T-helper 2 cell treated with Interferon-gamma antibody and Interleukin-4, amounts not matched to agents 5 μg/mL and 100 μg/mL, for 36 hours (primary cell): ENCODE measurements at regions not wholly inside any gene's neighbourhood (a gene's known extent, or its start where the extent isn't known, plus 50 kb on each side); places are given as distances from the start of the nearest gene placed in this dataset.
"Not testable (repeated sequence)": the region's sequence is repeated elsewhere in the genome, so short reads cannot be mapped to it uniquely, and the experiment has no call there.

ENCODE experiments used
- DNase-seq: peaks from one replicate; pipeline ENCODE4 v3.0.0; 2021; ENCODE audit warnings: low spot score
- H3K27ac Mint-ChIP-seq: one replicate; pipeline ENCODE4 v1.8.0; 2021; ENCODE audit warnings: mild to moderate bottlenecking, mixed read lengths
- H3K27me3 Mint-ChIP-seq: one replicate; pipeline ENCODE4 v1.8.0; 2021; ENCODE audit warnings: low read depth, mixed read lengths
- H3K36me3 Mint-ChIP-seq: one replicate; pipeline ENCODE4 v1.8.0; 2021; ENCODE audit warnings: low read depth, mixed read lengths
- H3K4me1 Mint-ChIP-seq: one replicate; pipeline ENCODE4 v1.8.0; 2021; ENCODE audit warnings: low read depth, mixed read lengths
- H3K4me3 Mint-ChIP-seq: one replicate; pipeline ENCODE4 v1.8.0; 2022; ENCODE audit warnings: mild to moderate bottlenecking, moderate library complexity, mixed read lengths
- H3K9me3 Mint-ChIP-seq: one replicate; pipeline ENCODE4 v1.8.0; 2021; ENCODE audit warnings: mixed read lengths

GRCh38 chr21:6428498-6429092 is 4092.8 kb upstream of the TPTE start:
- H3K4me3 Mint-ChIP-seq, H3K27ac Mint-ChIP-seq, DNase-seq, H3K27me3 Mint-ChIP-seq, H3K9me3 Mint-ChIP-seq, H3K36me3 Mint-ChIP-seq, H3K4me1 Mint-ChIP-seq: not testable (repeated sequence)

DNA sequence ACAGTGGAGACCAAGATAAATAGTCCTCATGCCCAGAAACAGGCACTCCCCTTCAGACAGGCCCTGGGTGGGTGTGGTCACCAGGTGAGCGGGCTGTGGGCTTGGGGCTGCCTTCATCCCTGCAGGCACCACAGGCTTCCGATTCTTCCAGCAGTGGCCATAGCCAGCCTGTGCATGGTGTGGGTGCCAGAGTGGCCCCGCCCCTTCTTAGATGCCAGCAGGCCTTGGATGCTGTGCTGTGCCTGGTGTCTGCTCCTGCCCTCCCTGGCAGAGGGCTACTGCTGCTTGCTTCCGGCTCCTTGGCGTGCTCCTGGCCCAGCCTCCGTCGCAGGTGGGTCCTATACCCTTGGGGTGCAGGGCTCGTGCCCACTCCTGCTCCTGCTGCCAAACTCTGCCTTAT is 4091.5 kb upstream of the TPTE start:
- not testable (repeated sequence) for H3K27ac Mint-ChIP-seq, H3K4me1 Mint-ChIP-seq, H3K9me3 Mint-ChIP-seq, H3K4me3 Mint-ChIP-seq, DNase-seq, H3K36me3 Mint-ChIP-seq, H3K27me3 Mint-ChIP-seq

DNA sequence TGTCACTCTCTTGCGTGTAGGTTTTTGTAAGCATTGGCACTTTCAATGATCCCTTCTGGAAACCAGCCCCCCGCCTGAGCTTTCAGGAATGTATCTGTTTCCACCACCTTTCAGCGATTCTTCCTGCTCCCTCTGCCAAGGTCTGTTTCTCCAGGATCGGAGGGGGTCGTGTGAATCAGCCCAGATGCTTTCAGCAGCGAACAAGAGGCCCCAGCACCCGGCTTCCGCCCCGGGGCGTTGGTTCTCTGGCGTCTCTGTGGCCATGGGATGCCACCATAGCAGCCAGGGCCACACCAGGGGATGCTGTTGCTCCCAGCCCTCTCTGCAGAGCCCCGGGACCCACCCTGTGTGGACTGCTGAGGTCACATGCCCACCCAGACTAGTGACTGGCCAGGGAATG is 4088.2 kb upstream of the TPTE start:
- not testable (repeated sequence) for H3K4me1 Mint-ChIP-seq, DNase-seq, H3K27me3 Mint-ChIP-seq, H3K9me3 Mint-ChIP-seq, H3K4me3 Mint-ChIP-seq, H3K27ac Mint-ChIP-seq, H3K36me3 Mint-ChIP-seq

DNA sequence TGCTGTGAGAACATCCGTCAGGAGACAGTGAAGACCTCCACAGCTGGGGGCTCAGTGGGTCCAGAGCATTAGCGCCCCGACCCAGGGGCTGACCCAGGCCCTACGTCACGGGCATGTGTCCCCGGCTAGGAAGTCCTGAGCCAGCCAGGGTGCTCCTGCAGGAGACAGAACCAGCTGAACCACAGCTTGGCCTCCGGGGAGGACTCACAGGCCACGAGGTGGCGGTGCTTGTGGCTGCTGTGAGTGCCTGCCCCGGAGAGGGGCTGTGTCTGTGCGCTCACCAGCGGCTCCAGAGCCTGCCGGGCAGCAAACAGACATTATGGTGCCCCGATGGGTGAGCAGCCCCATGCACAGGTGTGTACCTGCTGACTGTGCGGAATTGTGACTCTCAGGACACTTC is 4085.2 kb upstream of the TPTE start:
- H3K4me3 Mint-ChIP-seq, DNase-seq, H3K9me3 Mint-ChIP-seq, H3K27ac Mint-ChIP-seq, H3K27me3 Mint-ChIP-seq, H3K4me1 Mint-ChIP-seq, H3K36me3 Mint-ChIP-seq: not testable (repeated sequence)

DNA sequence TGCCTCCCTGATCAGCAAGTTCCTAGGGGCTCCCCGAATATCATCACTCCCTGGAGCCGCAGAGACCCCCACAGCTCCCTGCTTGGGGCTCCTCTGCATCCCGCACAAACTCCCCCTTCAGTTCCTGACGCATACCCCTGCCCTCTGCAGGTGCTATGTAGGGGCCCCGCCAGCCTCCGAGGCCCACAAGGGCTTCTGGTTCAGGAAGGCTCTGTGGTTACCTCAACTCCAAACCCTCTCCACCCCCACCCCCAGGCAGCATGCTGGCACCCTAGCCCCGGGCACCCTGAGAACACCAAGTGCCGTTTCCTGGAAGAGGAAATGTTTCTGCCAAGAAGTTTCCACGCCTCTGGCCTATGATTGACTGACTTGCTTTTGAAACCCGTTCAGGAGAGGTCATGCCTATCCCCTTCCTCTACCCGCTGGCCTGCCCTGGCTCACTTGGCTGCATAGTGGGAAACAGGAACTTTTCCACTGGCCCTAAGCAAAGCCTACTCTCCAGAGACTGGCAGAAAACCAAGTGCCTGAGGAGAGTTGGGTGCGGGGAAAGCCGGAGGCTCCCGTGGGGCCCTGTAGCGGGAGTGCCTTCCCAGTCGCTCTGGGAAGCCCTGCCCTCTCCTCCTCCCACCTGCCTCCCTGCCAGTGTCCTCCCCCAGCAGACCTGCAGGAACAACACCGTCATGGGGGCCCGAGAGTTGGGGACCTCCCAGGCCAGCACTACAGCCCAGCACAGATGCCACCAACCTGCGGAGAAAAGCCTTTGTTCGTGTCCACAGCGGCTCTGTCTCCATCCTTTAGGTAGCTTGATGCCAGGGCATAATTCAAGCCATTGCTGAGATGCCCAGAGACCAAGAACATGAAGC is 4084.2 kb upstream of the TPTE start:
- H3K36me3 Mint-ChIP-seq, DNase-seq, H3K4me3 Mint-ChIP-seq, H3K27me3 Mint-ChIP-seq, H3K9me3 Mint-ChIP-seq, H3K27ac Mint-ChIP-seq, H3K4me1 Mint-ChIP-seq: not testable (repeated sequence)

- not testable (repeated sequence) for DNase-seq
Observed at GRCh38 chr21:6437834-6438187, 4083.6 kb upstream of the TPTE start.

DNA sequence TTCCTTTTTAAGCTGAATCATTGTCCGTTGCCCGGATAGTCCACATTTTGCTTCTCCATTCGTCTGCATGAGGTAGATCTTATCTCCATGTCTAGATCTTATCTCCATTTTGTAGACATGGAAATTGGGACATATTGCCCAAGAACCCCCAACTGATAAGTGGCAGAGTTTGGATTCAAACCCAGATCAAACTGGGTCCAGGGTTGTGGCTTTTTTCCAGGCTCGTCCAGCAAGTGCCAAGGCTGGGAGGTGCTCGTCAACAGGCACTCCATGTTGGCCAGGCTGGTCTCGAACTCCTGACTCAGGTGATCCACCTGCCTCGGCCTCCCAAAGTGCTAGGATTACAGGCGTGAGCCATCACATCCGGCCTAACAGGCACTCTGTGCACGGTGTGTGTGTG is 4082.3 kb upstream of the TPTE start:
- not testable (repeated sequence) for H3K27ac Mint-ChIP-seq, H3K4me1 Mint-ChIP-seq, DNase-seq, H3K9me3 Mint-ChIP-seq, H3K4me3 Mint-ChIP-seq, H3K27me3 Mint-ChIP-seq, H3K36me3 Mint-ChIP-seq

More at GRCh38 chr21:6437834-6438187, 4083.6 kb upstream of the TPTE start:
- H3K9me3 Mint-ChIP-seq, H3K4me1 Mint-ChIP-seq, H3K36me3 Mint-ChIP-seq, H3K4me3 Mint-ChIP-seq, H3K27ac Mint-ChIP-seq, H3K27me3 Mint-ChIP-seq: not testable (repeated sequence)

DNA sequence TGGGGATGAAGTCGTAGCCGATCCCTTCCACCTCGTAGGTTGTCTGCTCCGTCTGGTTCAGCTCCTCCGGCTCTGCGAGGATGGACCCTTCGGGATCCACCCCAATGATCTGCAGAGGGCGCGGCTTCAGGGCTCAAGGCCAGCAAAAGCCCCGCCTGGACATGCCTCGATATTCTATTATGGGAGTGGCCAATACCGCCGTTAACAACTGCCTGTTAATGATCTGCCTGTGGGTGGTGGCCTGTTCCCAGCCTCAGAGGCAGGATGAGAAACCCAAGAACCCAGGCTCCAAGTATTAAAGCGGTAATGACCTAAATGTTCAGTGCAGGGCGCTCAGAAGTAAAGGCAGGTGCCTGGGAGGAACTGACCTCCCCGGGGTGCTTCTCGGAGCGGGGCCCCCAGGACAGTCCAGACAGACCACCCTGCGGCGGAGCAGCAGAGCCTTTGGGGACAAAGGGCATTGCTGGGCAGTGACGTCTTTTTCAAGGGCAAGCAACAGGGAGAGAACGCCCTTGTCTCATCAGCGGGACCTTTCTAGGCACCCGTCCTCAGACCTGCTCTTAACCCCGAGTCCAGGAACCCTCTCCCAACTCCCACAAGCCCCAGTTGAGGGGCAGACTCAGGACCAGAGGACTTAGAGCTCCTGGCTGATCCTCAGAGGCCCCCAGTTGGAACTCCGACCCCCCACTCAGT is 4066.6 kb upstream of the TPTE start:
- DNase-seq, H3K4me1 Mint-ChIP-seq, H3K27me3 Mint-ChIP-seq, H3K9me3 Mint-ChIP-seq, H3K36me3 Mint-ChIP-seq, H3K27ac Mint-ChIP-seq, H3K4me3 Mint-ChIP-seq: not testable (repeated sequence)

DNA sequence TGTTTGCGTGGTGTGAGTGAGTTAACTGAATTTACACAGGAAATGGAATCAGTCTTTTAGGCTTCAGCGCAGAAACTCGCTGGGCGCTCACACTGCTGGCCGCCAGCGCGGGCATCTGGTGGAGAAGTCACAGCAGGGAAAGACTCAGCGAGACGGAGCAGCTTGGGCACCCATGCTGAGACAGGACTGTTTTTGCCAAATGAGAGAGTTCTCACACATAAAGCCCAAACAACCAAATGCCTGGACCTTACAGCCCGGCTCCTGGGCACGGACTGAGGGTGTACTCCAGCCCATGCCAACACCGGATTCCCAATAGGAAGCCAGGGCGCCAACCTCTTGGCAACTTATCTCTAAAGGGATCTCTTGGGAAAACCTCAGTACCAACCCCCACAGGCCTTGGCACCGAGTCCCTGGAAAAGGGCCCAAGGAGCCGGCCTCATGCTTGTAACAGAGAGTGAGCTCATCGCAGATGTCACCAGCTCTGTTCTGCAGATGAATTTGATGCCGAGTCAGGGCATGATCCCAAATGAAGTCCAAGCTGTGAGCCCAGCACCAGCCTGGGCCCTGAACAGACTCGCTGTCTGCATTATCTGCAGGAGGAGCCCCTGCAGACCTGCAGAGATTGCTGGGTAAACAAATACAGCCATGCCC is 4065.2 kb upstream of the TPTE start:
- H3K9me3 Mint-ChIP-seq, H3K27me3 Mint-ChIP-seq, DNase-seq, H3K27ac Mint-ChIP-seq, H3K36me3 Mint-ChIP-seq, H3K4me3 Mint-ChIP-seq, H3K4me1 Mint-ChIP-seq: not testable (repeated sequence)

DNA sequence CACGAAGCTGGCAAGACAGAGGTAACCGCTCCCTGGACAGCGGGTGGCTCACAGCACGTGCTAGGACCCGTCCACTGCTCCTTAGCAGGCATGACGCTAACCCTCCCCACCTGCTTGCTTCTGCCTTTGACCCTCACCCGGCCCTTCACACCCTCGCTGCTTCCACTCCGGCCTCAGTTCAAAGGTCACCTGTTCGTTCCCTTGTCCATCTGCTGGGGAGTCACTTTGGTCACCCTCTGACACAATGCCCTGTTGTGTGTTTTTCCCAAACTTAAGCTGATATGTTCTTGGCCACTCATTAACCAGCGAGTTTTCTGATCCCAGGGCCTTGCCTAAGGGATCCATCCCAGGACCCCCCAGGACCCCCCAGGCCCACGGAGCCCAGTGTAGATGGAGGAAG is 4061.6 kb upstream of the TPTE start:
- not testable (repeated sequence) for H3K4me1 Mint-ChIP-seq, DNase-seq, H3K9me3 Mint-ChIP-seq, H3K36me3 Mint-ChIP-seq, H3K4me3 Mint-ChIP-seq, H3K27me3 Mint-ChIP-seq, H3K27ac Mint-ChIP-seq

DNA sequence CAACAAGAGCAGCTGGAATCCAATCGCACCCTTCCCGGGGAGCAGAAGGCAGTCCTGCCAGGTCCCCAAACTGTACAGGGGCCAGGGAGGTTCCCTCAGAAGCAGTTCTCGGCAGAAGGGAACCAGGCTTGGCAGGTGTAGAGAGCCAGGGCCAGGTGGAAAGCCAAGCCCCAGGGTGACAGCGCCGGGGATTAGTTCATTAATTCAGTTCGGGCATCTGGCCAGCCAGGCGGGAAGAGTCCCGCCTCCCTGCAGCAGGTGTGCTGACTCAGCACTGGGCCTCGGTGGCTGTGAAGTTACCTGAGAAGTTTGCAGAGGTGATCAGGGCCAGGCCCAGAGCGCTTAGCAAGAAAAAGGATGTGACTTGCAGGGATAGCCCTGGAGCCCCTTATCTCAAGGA is 4060.0 kb upstream of the TPTE start:
- H3K27me3 Mint-ChIP-seq, DNase-seq, H3K36me3 Mint-ChIP-seq, H3K9me3 Mint-ChIP-seq, H3K27ac Mint-ChIP-seq, H3K4me1 Mint-ChIP-seq, H3K4me3 Mint-ChIP-seq: not testable (repeated sequence)

DNA sequence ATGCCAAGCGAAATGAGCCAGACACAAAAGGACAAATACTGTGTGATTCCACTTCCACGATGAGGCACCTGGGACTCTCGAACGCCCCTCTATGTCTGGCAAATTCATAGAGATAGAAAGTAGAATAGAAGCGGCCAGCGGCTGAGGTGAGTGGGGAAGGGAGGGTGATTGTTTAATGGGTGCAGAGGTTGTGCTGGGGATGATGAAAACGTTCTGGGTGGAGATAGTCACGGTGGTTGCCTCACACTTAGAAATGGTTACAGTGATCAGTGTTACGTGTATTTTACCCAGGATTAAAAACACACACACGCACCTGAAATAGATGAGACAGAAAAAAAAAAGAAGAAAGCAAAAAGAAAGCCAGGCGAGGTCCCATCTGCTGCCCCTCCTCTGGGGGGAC is 4057.0 kb upstream of the TPTE start:
- H3K4me3 Mint-ChIP-seq, H3K27me3 Mint-ChIP-seq, H3K27ac Mint-ChIP-seq, H3K9me3 Mint-ChIP-seq, H3K4me1 Mint-ChIP-seq, DNase-seq, H3K36me3 Mint-ChIP-seq: not testable (repeated sequence)

- not testable (repeated sequence) for H3K4me3 Mint-ChIP-seq, H3K4me1 Mint-ChIP-seq, H3K36me3 Mint-ChIP-seq, H3K27me3 Mint-ChIP-seq, H3K9me3 Mint-ChIP-seq, DNase-seq, H3K27ac Mint-ChIP-seq
Observed at GRCh38 chr21:6466081-6466698, 4055.2 kb upstream of the TPTE start.

DNA sequence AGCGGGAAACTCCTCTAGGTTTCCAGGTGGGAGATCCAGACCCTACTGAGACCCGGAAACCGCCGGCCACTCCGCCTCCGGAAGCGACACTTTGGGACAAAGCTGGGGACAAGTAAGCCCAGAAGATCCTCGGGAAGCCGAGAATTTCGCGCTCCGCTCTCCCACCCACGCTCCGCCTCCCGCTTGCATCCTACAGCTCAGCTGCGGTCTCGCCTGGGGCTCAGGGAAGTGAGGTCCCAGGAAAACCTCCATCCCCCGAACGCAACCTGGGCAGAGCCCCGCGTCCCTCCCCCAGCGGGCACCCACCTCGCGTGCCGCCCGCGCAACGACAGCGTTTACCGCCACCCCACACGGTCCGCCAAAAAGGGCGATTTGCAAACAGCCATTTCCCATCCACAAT is 4054.7 kb upstream of the TPTE start:
- H3K36me3 Mint-ChIP-seq, DNase-seq, H3K9me3 Mint-ChIP-seq, H3K4me1 Mint-ChIP-seq, H3K27ac Mint-ChIP-seq, H3K27me3 Mint-ChIP-seq, H3K4me3 Mint-ChIP-seq: not testable (repeated sequence)
